ENCODE measurements at regions not wholly inside any gene's neighbourhood (a gene's known extent, or its start where the extent isn't known, plus 50 kb on each side); places are given as distances from the start of the nearest gene placed in this dataset.
A peak's percentile ranks its signal among the peaks of the same experiment; 100 is the strongest.

GRCh38 chr1:57789936-57790335 lies 366.1 kb upstream of the DAB1 start:
- DNase-seq, result no peak

GRCh38 chr1:57788313-57788712 lies 364.5 kb upstream of the DAB1 start:
- no peak for DNase-seq

- no peak for DNase-seq
Measured at GRCh38 chr1:57784356-57784755, 360.5 kb upstream of the DAB1 start.

GRCh38 chr1:57782357-57782756 lies 358.5 kb upstream of the DAB1 start:
- DNase-seq, result no peak

GRCh38 chr1:57772580-57773195 lies 348.8 kb upstream of the DAB1 start:
- no peak for DNase-seq

- no peak for DNase-seq
Measured at GRCh38 chr1:57770772-57771171, 346.9 kb upstream of the DAB1 start.

GRCh38 chr1:57770236-57770635 lies 346.4 kb upstream of the DAB1 start:
- DNase-seq, result no peak

- DNase-seq, result peak; percentile 34
Measured at GRCh38 chr1:57761628-57762027, 337.8 kb upstream of the DAB1 start.

- DNase-seq, result no peak
Measured at GRCh38 chr1:57752843-57753242, 329.0 kb upstream of the DAB1 start.

GRCh38 chr1:57748719-57749118 lies 324.9 kb upstream of the DAB1 start:
- peak; percentile 26 for DNase-seq

GRCh38 chr1:57747818-57748217 lies 324.0 kb upstream of the DAB1 start:
- no peak for DNase-seq

- no peak for DNase-seq
Measured at GRCh38 chr1:57741521-57741920, 317.7 kb upstream of the DAB1 start.

GRCh38 chr1:57736940-57737339 lies 313.1 kb upstream of the DAB1 start:
- DNase-seq, result no peak

- no peak for DNase-seq
Measured at GRCh38 chr1:57729181-57729580, 305.3 kb upstream of the DAB1 start.

- peak; percentile 22 for DNase-seq
Measured at GRCh38 chr1:57727121-57727520, 303.3 kb upstream of the DAB1 start.

GRCh38 chr1:57725318-57725717 lies 301.5 kb upstream of the DAB1 start:
- no peak for DNase-seq

- DNase-seq, result no peak
Measured at GRCh38 chr1:57724535-57724934, 300.7 kb upstream of the DAB1 start.

GRCh38 chr1:57722285-57722978 lies 298.6 kb upstream of the DAB1 start:
- DNase-seq, result no peak

GRCh38 chr1:57721001-57721400 lies 297.1 kb upstream of the DAB1 start:
- no peak for DNase-seq

GRCh38 chr1:57719274-57719673 lies 295.4 kb upstream of the DAB1 start:
- DNase-seq, result no peak

GRCh38 chr1:57713501-57713900 lies 289.6 kb upstream of the DAB1 start:
- DNase-seq, result no peak

GRCh38 chr1:57712846-57713245 lies 289.0 kb upstream of the DAB1 start:
- no peak for DNase-seq

GRCh38 chr1:57711326-57711725 lies 287.5 kb upstream of the DAB1 start:
- DNase-seq, result no peak

- DNase-seq, result no peak
Measured at GRCh38 chr1:57707631-57708030, 283.8 kb upstream of the DAB1 start.

- no peak for DNase-seq
Measured at GRCh38 chr1:57704811-57705210, 281.0 kb upstream of the DAB1 start.
